RCC 7860 (cell line): ENCODE measurements at regions not wholly inside any gene's neighbourhood (a gene's known extent, or its start where the extent isn't known, plus 50 kb on each side); places are given as distances from the start of the nearest gene placed in this dataset.
"Not testable (repeated sequence)": the region's sequence is repeated elsewhere in the genome, so short reads cannot be mapped to it uniquely, and the experiment has no call there.

ENCODE experiments used
- DNase-seq: peaks from one replicate; pipeline ENCODE4 v3.0.0-alpha.2; 2015; ENCODE audit warnings: low spot score
- FAIRE-seq: peaks from 2 replicates; lab custom pipeline; 2012; peaks lifted over from hg19 to GRCh38; lab: Jason Lieb, UNC

- no peak for FAIRE-seq
- no peak for DNase-seq
Measured at GRCh38 chrX:122596998-122597397, 587.1 kb upstream of the GRIA3 start.

- FAIRE-seq: no peak
- DNase-seq: no peak
Measured at GRCh38 chrX:122622795-122623194, 561.3 kb upstream of the GRIA3 start.

GRCh38 chrX:122625239-122625638 is 558.8 kb upstream of the GRIA3 start:
- no peak for FAIRE-seq
- no peak for DNase-seq

GRCh38 chrX:122625821-122626220 is 558.3 kb upstream of the GRIA3 start:
- DNase-seq (no peak), FAIRE-seq (no peak)

- FAIRE-seq: no peak
- no peak for DNase-seq
Measured at GRCh38 chrX:122626871-122627270, 557.2 kb upstream of the GRIA3 start.

GRCh38 chrX:122641136-122641535 is 542.9 kb upstream of the GRIA3 start:
- FAIRE-seq (no peak), DNase-seq (no peak)

- DNase-seq: no peak
- no peak for FAIRE-seq
Measured at GRCh38 chrX:122641826-122642225, 542.3 kb upstream of the GRIA3 start.

GRCh38 chrX:122655256-122655655 is 528.8 kb upstream of the GRIA3 start:
- DNase-seq, FAIRE-seq: not testable (repeated sequence)

- DNase-seq (no peak), FAIRE-seq (no peak)
Measured at GRCh38 chrX:122666601-122667000, 517.5 kb upstream of the GRIA3 start.

GRCh38 chrX:122667667-122668066 is 516.4 kb upstream of the GRIA3 start:
- FAIRE-seq (no peak), DNase-seq (no peak)

GRCh38 chrX:122703762-122704161 is 480.3 kb upstream of the GRIA3 start:
- FAIRE-seq (no peak), DNase-seq (no peak)

- no peak for DNase-seq
- FAIRE-seq: no peak
Measured at GRCh38 chrX:122739770-122740169, 444.3 kb upstream of the GRIA3 start.

GRCh38 chrX:122770581-122770980 is 413.5 kb upstream of the GRIA3 start:
- FAIRE-seq (no peak), DNase-seq (no peak)

- no peak for FAIRE-seq
Measured at GRCh38 chrX:122771933-122772332, 412.1 kb upstream of the GRIA3 start.

GRCh38 chrX:122777766-122778165 is 406.3 kb upstream of the GRIA3 start:
- DNase-seq (no peak), FAIRE-seq (no peak)

More at GRCh38 chrX:122771933-122772332, 412.1 kb upstream of the GRIA3 start:
- DNase-seq: no peak

- FAIRE-seq: no peak
- DNase-seq: no peak
Measured at GRCh38 chrX:122783918-122784317, 400.2 kb upstream of the GRIA3 start.

GRCh38 chrX:122787231-122787630 is 396.8 kb upstream of the GRIA3 start:
- FAIRE-seq (no peak), DNase-seq (no peak)

- no peak for DNase-seq
- FAIRE-seq: no peak
Measured at GRCh38 chrX:122788216-122788615, 395.9 kb upstream of the GRIA3 start.

- DNase-seq (no peak), FAIRE-seq (no peak)
Measured at GRCh38 chrX:122790376-122791095, 393.5 kb upstream of the GRIA3 start.

- DNase-seq (no peak), FAIRE-seq (no peak)
Measured at GRCh38 chrX:122813876-122814275, 370.2 kb upstream of the GRIA3 start.

GRCh38 chrX:122816288-122816687 is 367.8 kb upstream of the GRIA3 start:
- DNase-seq (no peak), FAIRE-seq (no peak)

- DNase-seq (no peak), FAIRE-seq (no peak)
Measured at GRCh38 chrX:122817321-122817955, 366.6 kb upstream of the GRIA3 start.

- FAIRE-seq (no peak), DNase-seq (no peak)
Measured at GRCh38 chrX:122818068-122818467, 366.0 kb upstream of the GRIA3 start.
